ENCODE measurements at regions not wholly inside any gene's neighbourhood (a gene's known extent, or its start where the extent isn't known, plus 50 kb on each side); places are given as distances from the start of the nearest gene placed in this dataset.
"Not testable (repeated sequence)": the region's sequence is repeated elsewhere in the genome, so short reads cannot be mapped to it uniquely, and the experiment has no call there.

- Histone ChIP-seq H3K27ac (ENCODE audit: low read length) (no peak overlapping the region), H3K27me3 (ENCODE audit: control insufficient read depth, insufficient read depth, low read length) (no peaks in the 10 kb centered on the region), H3K36me3 (ENCODE audit: control insufficient read depth, insufficient read depth, low read length) (no peaks in the 10 kb centered on the region), H3K4me1 (ENCODE audit: control insufficient read depth, insufficient read depth, low read length) (no peaks in the 10 kb centered on the region), H3K4me3 (ENCODE audit: low read length) (no peak overlapping the region), H3K9me3 (replicated peaks; ENCODE audit: control insufficient read depth, low read depth, low read length) (no peaks in the 10 kb centered on the region)
- no CpG with 5 or more reads among the region's 2 CpGs for WGBS (ENCODE audit: insufficient coverage)
- DNase-seq = no peak
Observed at GRCh38 chrX:15056044-15056443, 182.8 kb downstream of the MOSPD2 start.

DNA sequence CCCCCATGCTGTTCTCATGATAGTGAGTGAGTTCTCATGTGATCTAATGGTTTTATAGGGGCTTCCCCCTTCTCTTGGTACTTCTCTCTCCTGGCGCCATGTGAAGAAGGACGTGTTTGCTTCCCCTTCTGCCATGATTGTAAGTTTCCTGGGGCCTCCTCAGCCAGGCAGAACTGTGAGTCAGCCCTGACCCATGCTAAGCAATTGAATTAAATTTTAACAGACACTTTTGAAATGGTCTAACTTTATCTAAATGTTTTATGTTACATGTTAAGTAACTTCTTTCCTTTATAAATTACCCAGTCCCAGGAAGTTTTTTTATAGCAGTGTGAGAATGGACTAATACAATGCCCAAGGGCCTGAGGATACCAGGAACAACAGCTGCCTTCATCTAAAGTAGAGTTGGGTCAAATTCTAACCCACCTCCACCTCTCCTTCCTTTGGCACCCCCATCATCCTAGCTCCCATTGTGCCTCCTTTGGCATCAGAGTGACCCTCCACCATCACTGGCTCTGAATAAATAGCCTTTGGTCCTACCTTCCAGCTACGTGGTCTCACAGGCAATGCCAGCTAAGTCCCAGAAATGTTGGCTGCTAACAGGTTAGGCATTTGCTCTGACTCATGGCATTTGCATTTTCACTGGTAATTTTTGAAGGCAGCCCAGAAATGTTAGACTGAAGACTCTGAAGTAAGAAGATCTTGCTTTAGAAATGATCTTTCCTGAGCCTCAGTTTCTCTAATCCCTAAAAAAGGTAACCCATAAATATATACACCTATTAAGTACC, 182.1 kb downstream of the MOSPD2 start:
- WGBS (ENCODE audit: insufficient coverage) = 71% methylated on average over 1 of the region's 3 CpGs
- no peaks in the 10 kb centered on the region for H3K36me3 ChIP-seq (ENCODE audit: control insufficient read depth, insufficient read depth, low read length)
- no peak for DNase-seq
- H3K4me1 ChIP-seq (ENCODE audit: control insufficient read depth, insufficient read depth, low read length) = no peaks in the 10 kb centered on the region
- H3K27ac ChIP-seq (ENCODE audit: low read length) = no peak overlapping the region
- H3K9me3 ChIP-seq (replicated peaks; ENCODE audit: control insufficient read depth, low read depth, low read length) = no peaks in the 10 kb centered on the region
- H3K4me3 ChIP-seq (ENCODE audit: low read length) = no peak overlapping the region
- H3K27me3 ChIP-seq (ENCODE audit: control insufficient read depth, insufficient read depth, low read length) = no peaks in the 10 kb centered on the region

DNA sequence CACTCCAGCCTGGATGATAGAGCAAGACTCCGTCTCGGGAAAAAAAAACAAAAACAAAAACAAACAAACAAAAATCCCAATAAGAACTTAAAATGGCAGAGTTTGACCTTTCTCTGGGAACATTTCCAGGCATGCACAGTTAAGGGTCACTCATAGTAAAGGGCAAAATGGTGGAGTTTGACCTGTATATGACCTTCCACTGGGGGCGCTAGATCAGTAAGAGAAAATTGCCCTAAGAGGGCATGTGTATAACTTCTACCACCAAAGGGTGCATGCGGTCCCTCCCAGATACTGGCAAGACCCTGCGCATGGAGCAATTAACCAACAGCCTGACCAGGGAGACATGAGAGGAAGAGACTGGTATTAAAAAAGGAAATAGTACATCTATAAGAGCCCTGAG, 177.2 kb downstream of the MOSPD2 start:
- Histone ChIP-seq H3K4me1 (ENCODE audit: control insufficient read depth, insufficient read depth, low read length) (no peaks in the 10 kb centered on the region), H3K4me3 (ENCODE audit: low read length) (no peak overlapping the region), H3K36me3 (ENCODE audit: control insufficient read depth, insufficient read depth, low read length) (no peaks in the 10 kb centered on the region), H3K27me3 (ENCODE audit: control insufficient read depth, insufficient read depth, low read length) (no peaks in the 10 kb centered on the region), H3K9me3 (replicated peaks; ENCODE audit: control insufficient read depth, low read depth, low read length) (no peaks in the 10 kb centered on the region), H3K27ac (ENCODE audit: low read length) (no peak overlapping the region)
- no peak for DNase-seq
- WGBS (ENCODE audit: insufficient coverage) = 100% methylated on average over 1 of the region's 5 CpGs

DNA sequence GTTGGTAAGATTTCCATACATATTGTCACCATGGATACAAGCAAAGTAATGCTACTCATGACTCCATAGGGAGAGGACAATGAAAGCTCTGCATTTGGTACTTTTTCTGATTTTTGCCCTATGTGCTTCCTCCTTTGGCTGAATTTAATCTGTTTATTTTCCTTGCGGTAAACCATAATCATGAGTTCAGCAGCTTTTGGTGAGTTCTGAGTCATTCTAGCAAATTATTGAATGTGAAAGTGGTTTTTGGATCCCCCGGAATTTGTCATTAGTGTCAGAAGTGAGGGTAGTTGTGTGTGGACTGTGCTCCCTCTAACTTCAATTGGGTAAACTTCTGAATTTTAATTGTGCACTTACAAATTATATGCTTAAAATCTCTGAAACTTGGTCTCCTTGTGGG, 170.3 kb downstream of the MOSPD2 start:
- Histone ChIP-seq H3K4me3 (ENCODE audit: low read length) (no peak overlapping the region), H3K36me3 (ENCODE audit: control insufficient read depth, insufficient read depth, low read length) (no peaks in the 10 kb centered on the region), H3K27ac (ENCODE audit: low read length) (no peak overlapping the region), H3K27me3 (ENCODE audit: control insufficient read depth, insufficient read depth, low read length) (no peaks in the 10 kb centered on the region), H3K9me3 (replicated peaks; ENCODE audit: control insufficient read depth, low read depth, low read length) (no peaks in the 10 kb centered on the region), H3K4me1 (ENCODE audit: control insufficient read depth, insufficient read depth, low read length) (no peaks in the 10 kb centered on the region)
- no peak for DNase-seq
- WGBS (ENCODE audit: insufficient coverage) = no CpG with 5 or more reads among the region's 2 CpGs

GRCh38 chrX:15033917-15034316, 160.7 kb downstream of the MOSPD2 start:
- DNase-seq = no peak
- Histone ChIP-seq H3K27me3 (ENCODE audit: control insufficient read depth, insufficient read depth, low read length) (peaks cover 5% of the 10 kb centered on the region), H3K36me3 (ENCODE audit: control insufficient read depth, insufficient read depth, low read length) (no peaks in the 10 kb centered on the region), H3K4me3 (ENCODE audit: low read length) (no peak overlapping the region), H3K27ac (ENCODE audit: low read length) (no peak overlapping the region), H3K9me3 (replicated peaks; ENCODE audit: control insufficient read depth, low read depth, low read length) (no peaks in the 10 kb centered on the region), H3K4me1 (ENCODE audit: control insufficient read depth, insufficient read depth, low read length) (no peaks in the 10 kb centered on the region)

DNA sequence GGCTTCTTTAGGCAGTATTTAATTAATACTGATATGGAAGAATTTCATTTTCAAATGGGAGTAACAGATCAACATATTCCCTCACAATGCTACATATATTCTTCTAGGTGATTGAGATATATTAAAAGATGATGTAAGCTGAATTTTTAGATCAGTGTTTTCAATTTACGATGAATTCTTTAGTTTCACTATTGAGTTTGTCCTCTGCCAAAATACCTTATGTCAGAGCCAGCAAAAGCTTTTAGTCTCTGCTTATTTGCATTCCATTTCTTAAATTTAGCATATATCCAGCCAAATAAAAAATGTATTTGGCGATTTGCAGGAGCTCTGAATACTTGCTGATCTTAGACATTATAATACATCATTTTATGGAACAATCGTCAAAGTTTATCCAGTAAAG, 144.3 kb downstream of the MOSPD2 start:
- no peak overlapping the region for H3K27ac ChIP-seq (ENCODE audit: low read length)
- no peaks in the 10 kb centered on the region for H3K4me1 ChIP-seq (ENCODE audit: control insufficient read depth, insufficient read depth, low read length)
- H3K4me3 ChIP-seq (ENCODE audit: low read length) = no peak overlapping the region
- no peaks in the 10 kb centered on the region for H3K36me3 ChIP-seq (ENCODE audit: control insufficient read depth, insufficient read depth, low read length)
- peak; percentile 79 for DNase-seq
- no peaks in the 10 kb centered on the region for H3K27me3 ChIP-seq (ENCODE audit: control insufficient read depth, insufficient read depth, low read length)
- no CpG with 5 or more reads among the region's 3 CpGs for WGBS (ENCODE audit: insufficient coverage)
- no peaks in the 10 kb centered on the region for H3K9me3 ChIP-seq (replicated peaks; ENCODE audit: control insufficient read depth, low read depth, low read length)

GRCh38 chrX:15016051-15016450, 142.8 kb downstream of the MOSPD2 start:
- no peak overlapping the region for H3K27ac ChIP-seq (ENCODE audit: low read length)
- H3K4me3 ChIP-seq (ENCODE audit: low read length) = no peak overlapping the region
- no peaks in the 10 kb centered on the region for H3K9me3 ChIP-seq (replicated peaks; ENCODE audit: control insufficient read depth, low read depth, low read length)
- peaks cover 3% of the 10 kb centered on the region for H3K27me3 ChIP-seq (ENCODE audit: control insufficient read depth, insufficient read depth, low read length)
- H3K4me1 ChIP-seq (ENCODE audit: control insufficient read depth, insufficient read depth, low read length) = no peaks in the 10 kb centered on the region
- DNase-seq = no peak
- 54% methylated on average over 1 of the region's 1 CpG for WGBS (ENCODE audit: insufficient coverage)
- H3K36me3 ChIP-seq (ENCODE audit: control insufficient read depth, insufficient read depth, low read length) = no peaks in the 10 kb centered on the region

DNA sequence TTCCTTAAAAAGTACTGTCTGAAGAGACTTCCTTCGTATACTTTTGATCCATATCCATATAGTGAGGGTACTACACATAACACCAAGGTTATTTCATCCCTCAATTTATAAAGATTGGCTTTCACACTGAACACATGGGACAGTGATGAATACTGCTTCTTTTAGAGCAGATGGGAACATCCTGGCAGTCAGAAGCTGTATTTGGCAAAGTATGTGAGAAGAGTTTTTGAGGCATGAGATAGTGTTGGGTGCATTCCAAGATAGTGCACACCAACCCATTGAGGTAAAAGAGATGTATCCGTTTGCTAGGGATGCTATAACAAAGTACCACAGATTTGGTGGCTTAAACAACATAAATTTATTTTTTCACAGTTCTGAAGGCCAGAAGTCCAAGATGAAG, 141.1 kb downstream of the MOSPD2 start:
- H3K9me3 ChIP-seq (replicated peaks; ENCODE audit: control insufficient read depth, low read depth, low read length) = no peaks in the 10 kb centered on the region
- DNase-seq = peak; percentile 69
- peaks cover 5% of the 10 kb centered on the region for H3K27me3 ChIP-seq (ENCODE audit: control insufficient read depth, insufficient read depth, low read length)
- no CpG with 5 or more reads among the region's 2 CpGs for WGBS (ENCODE audit: insufficient coverage)
- no peaks in the 10 kb centered on the region for H3K4me1 ChIP-seq (ENCODE audit: control insufficient read depth, insufficient read depth, low read length)
- no peak overlapping the region for H3K4me3 ChIP-seq (ENCODE audit: low read length)
- H3K36me3 ChIP-seq (ENCODE audit: control insufficient read depth, insufficient read depth, low read length) = no peaks in the 10 kb centered on the region
- H3K27ac ChIP-seq (ENCODE audit: low read length) = no peak overlapping the region

DNA sequence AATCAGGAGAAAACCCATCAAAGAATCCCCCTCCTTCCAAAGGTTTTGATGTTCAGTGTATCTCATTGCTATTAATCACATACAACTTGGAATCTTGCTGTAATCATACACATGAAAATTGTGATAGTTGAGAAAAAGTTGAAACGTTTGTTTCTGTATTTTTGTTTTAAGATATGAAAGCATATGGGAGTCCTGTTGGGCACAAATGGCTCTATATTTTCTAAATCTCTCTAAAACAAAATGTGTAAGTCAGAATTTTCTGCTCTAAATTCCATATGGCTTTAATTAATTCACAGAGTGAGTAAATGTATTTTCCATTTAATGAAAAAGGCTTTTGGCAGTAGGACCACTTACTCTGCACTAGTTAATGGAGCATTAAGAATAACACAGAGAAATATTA, 140.2 kb downstream of the MOSPD2 start:
- H3K27ac ChIP-seq (ENCODE audit: low read length) = no peak overlapping the region
- H3K27me3 ChIP-seq (ENCODE audit: control insufficient read depth, insufficient read depth, low read length) = peaks cover 5% of the 10 kb centered on the region
- H3K4me1 ChIP-seq (ENCODE audit: control insufficient read depth, insufficient read depth, low read length) = no peaks in the 10 kb centered on the region
- DNase-seq = no peak
- H3K9me3 ChIP-seq (replicated peaks; ENCODE audit: control insufficient read depth, low read depth, low read length) = no peaks in the 10 kb centered on the region
- no peaks in the 10 kb centered on the region for H3K36me3 ChIP-seq (ENCODE audit: control insufficient read depth, insufficient read depth, low read length)
- WGBS (ENCODE audit: insufficient coverage) = no CpG with 5 or more reads among the region's 1 CpG
- H3K4me3 ChIP-seq (ENCODE audit: low read length) = no peak overlapping the region

- Histone ChIP-seq H3K4me1 (ENCODE audit: control insufficient read depth, insufficient read depth, low read length) (no peaks in the 10 kb centered on the region), H3K27me3 (ENCODE audit: control insufficient read depth, insufficient read depth, low read length) (peaks cover 3% of the 10 kb centered on the region), H3K36me3 (ENCODE audit: control insufficient read depth, insufficient read depth, low read length) (no peaks in the 10 kb centered on the region), H3K27ac (ENCODE audit: low read length) (no peak overlapping the region), H3K9me3 (replicated peaks; ENCODE audit: control insufficient read depth, low read depth, low read length) (no peaks in the 10 kb centered on the region), H3K4me3 (ENCODE audit: low read length) (no peak overlapping the region)
- no peak for DNase-seq
- WGBS (ENCODE audit: insufficient coverage) = no CpG with 5 or more reads among the region's 2 CpGs
Observed at GRCh38 chrX:14997271-14997670, 124.0 kb downstream of the MOSPD2 start.

GRCh38 chrX:14984425-14984824, 111.2 kb downstream of the MOSPD2 start:
- H3K36me3 ChIP-seq (ENCODE audit: control insufficient read depth, insufficient read depth, low read length); H3K4me3 ChIP-seq (ENCODE audit: low read length); H3K27ac ChIP-seq (ENCODE audit: low read length); DNase-seq; H3K4me1 ChIP-seq (ENCODE audit: control insufficient read depth, insufficient read depth, low read length); H3K27me3 ChIP-seq (ENCODE audit: control insufficient read depth, insufficient read depth, low read length); H3K9me3 ChIP-seq (replicated peaks; ENCODE audit: control insufficient read depth, low read depth, low read length): not testable (repeated sequence)
- no CpG with 5 or more reads among the region's 5 CpGs for WGBS (ENCODE audit: insufficient coverage)

All from muscle of leg (tissue), 3 donors.